Astrocyte (in vitro differentiated cells and primary cell): ENCODE measurements at regions not wholly inside any gene's neighbourhood (a gene's known extent, or its start where the extent isn't known, plus 50 kb on each side); places are given as distances from the start of the nearest gene placed in this dataset.

Experiments
- DNase-seq: peaks from one replicate; pipeline ENCODE4 v3.0.0-alpha.2; 2010; ENCODE audit warnings: low read depth
- FAIRE-seq: peaks from 2 replicates; lab custom pipeline; 2011; peaks lifted over from hg19 to GRCh38; lab: Jason Lieb, UNC
- H2AFZ ChIP-seq: 2 replicates; pipeline ENCODE4 v1.6.0; 2012; ENCODE audit warnings: low read depth, low read length, inconsistent platforms
- H3K27ac ChIP-seq: 2 replicates; pipeline ENCODE4 v1.5.1; 2011; ENCODE audit warnings: low read depth, low read length, inconsistent platforms
- H3K27me3 ChIP-seq: 2 replicates; pipeline ENCODE4 v1.6.0; 2011; ENCODE audit warnings: low read length, inconsistent platforms; ENCODE audit not compliant: insufficient read depth
- H3K36me3 ChIP-seq: 2 replicates; pipeline ENCODE4 v1.5.1; 2011; ENCODE audit warnings: low read length, inconsistent platforms; ENCODE audit not compliant: insufficient read depth
- H3K4me1 ChIP-seq: 2 replicates; pipeline ENCODE4 v1.5.1; 2011; ENCODE audit warnings: low read length, inconsistent platforms; ENCODE audit not compliant: insufficient read depth
- H3K4me2 ChIP-seq: 2 replicates; pipeline ENCODE4 v1.6.0; 2012; ENCODE audit warnings: low read length, inconsistent platforms
- H3K4me3 ChIP-seq: 2 replicates; pipeline ENCODE4 v1.5.1; 2011; ENCODE audit warnings: low read depth, mild to moderate bottlenecking, low read length, inconsistent platforms; ENCODE audit not compliant: insufficient read depth
- H3K79me2 ChIP-seq: 2 replicates; pipeline ENCODE4 v1.6.0; 2012; ENCODE audit warnings: mild to moderate bottlenecking, low read length, inconsistent platforms; ENCODE audit not compliant: insufficient read depth
- H3K9ac ChIP-seq: 2 replicates; pipeline ENCODE4 v1.6.0; 2012; ENCODE audit warnings: mild to moderate bottlenecking, low read length, inconsistent platforms
- H3K9me3 ChIP-seq: 2 replicates; pipeline ENCODE4 v1.5.1; 2012; ENCODE audit warnings: low read depth, mild to moderate bottlenecking, low read length, inconsistent platforms; ENCODE audit not compliant: insufficient read depth
- H4K20me1 ChIP-seq: 2 replicates; pipeline ENCODE4 v1.6.0; 2012; ENCODE audit warnings: low read length, inconsistent platforms; ENCODE audit not compliant: insufficient read depth
- H3K27ac Mint-ChIP-seq: one replicate; pipeline ENCODE4 v1.8.0; 2021; ENCODE audit warnings: mild to moderate bottlenecking, mixed read lengths; ENCODE audit not compliant: unreplicated experiment
- H3K27me3 Mint-ChIP-seq: one replicate; pipeline ENCODE4 v1.8.0; 2021; ENCODE audit warnings: low read depth, mixed read lengths; ENCODE audit not compliant: unreplicated experiment
- H3K36me3 Mint-ChIP-seq: one replicate; pipeline ENCODE4 v1.8.0; 2021; ENCODE audit warnings: low read depth, mixed read lengths; ENCODE audit not compliant: unreplicated experiment
- H3K4me1 Mint-ChIP-seq: one replicate; pipeline ENCODE4 v1.8.0; 2021; ENCODE audit warnings: low read depth, mixed read lengths; ENCODE audit not compliant: unreplicated experiment
- H3K4me3 Mint-ChIP-seq: one replicate; pipeline ENCODE4 v1.8.0; 2021; ENCODE audit warnings: mild to moderate bottlenecking, moderate library complexity, mixed read lengths; ENCODE audit not compliant: unreplicated experiment
- H3K9me3 Mint-ChIP-seq: one replicate; pipeline ENCODE4 v1.8.0; 2021; ENCODE audit warnings: mild to moderate bottlenecking, mixed read lengths; ENCODE audit not compliant: unreplicated experiment
- CTCF ChIP-seq: IDR thresholded peaks from 2 replicates; pipeline ENCODE4 v1.5.1; 2011; ENCODE audit warnings: low read depth, mild to moderate bottlenecking, inconsistent platforms, low read length, moderate library complexity; ENCODE audit not compliant: insufficient read depth
- EZH2 ChIP-seq: IDR thresholded peaks from 2 replicates; pipeline ENCODE4 v1.6.1; 2012; ENCODE audit warnings: mild to moderate bottlenecking, low read length, inconsistent platforms; ENCODE audit not compliant: insufficient read depth

GRCh38 chr6:56404599-56404998 lies 157.2 kb upstream of the COL21A1 start:
- TF ChIP-seq CTCF (no peak), EZH2 (no peak)
- Mint-ChIP-seq H3K27me3 (no peaks in the 10 kb centered on the region), H3K27ac (no peak overlapping the region), H3K4me3 (no peak overlapping the region), H3K36me3 (no peaks in the 10 kb centered on the region), H3K9me3 (peaks cover 7% of the 10 kb centered on the region), H3K4me1 (peaks cover 8% of the 10 kb centered on the region)
- FAIRE-seq (no peak), DNase-seq (no peak)
- H3K9ac ChIP-seq, result no peak overlapping the region
- H3K79me2 ChIP-seq, result no peaks in the 10 kb centered on the region
- H3K4me3 ChIP-seq, result no peak overlapping the region
- no peaks in the 10 kb centered on the region for H3K9me3 ChIP-seq
- H4K20me1 ChIP-seq, result no peaks in the 10 kb centered on the region
- no peak overlapping the region for H2AFZ ChIP-seq
- no peak overlapping the region for H3K4me2 ChIP-seq
- H3K36me3 ChIP-seq, result no peaks in the 10 kb centered on the region
- no peaks in the 10 kb centered on the region for H3K4me1 ChIP-seq
- H3K27ac ChIP-seq, result no peak overlapping the region
- no peaks in the 10 kb centered on the region for H3K27me3 ChIP-seq

DNA sequence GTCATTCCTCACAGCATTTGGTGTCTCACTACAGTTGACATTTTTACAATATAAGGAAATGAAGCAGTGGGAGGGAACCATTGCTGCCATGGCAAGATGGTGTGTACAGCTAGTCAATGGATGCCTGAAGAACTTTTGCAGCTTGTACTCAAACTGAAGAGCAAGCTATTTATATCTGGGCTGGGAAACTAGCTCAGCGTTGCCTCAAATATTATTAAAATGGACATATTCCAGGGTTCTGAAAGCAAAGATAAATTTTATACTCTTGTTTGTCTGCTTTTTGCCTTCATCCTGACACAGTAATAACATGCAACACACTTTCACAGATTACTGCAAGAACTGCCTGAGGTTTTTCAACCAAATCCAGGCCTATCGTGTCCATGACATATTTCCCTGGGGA lies 156.4 kb upstream of the COL21A1 start:
- Histone ChIP-seq H3K79me2 (no peaks in the 10 kb centered on the region), H3K9me3 (no peaks in the 10 kb centered on the region), H3K27me3 (no peaks in the 10 kb centered on the region), H3K4me1 (peaks cover 4% of the 10 kb centered on the region), H3K4me3 (no peak overlapping the region), H2AFZ (no peak overlapping the region), H3K4me2 (no peak overlapping the region), H3K27ac (no peak overlapping the region), H3K36me3 (no peaks in the 10 kb centered on the region), H3K9ac (no peak overlapping the region), H4K20me1 (no peaks in the 10 kb centered on the region)
- no peak for FAIRE-seq
- H3K27ac Mint-ChIP-seq, result no peak overlapping the region
- peaks cover 15% of the 10 kb centered on the region for H3K4me1 Mint-ChIP-seq
- no peaks in the 10 kb centered on the region for H3K36me3 Mint-ChIP-seq
- no peak for DNase-seq
- no peaks in the 10 kb centered on the region for H3K27me3 Mint-ChIP-seq
- H3K4me3 Mint-ChIP-seq, result no peak overlapping the region
- TF ChIP-seq EZH2 (no peak), CTCF (no peak)
- peaks cover 7% of the 10 kb centered on the region for H3K9me3 Mint-ChIP-seq

DNA sequence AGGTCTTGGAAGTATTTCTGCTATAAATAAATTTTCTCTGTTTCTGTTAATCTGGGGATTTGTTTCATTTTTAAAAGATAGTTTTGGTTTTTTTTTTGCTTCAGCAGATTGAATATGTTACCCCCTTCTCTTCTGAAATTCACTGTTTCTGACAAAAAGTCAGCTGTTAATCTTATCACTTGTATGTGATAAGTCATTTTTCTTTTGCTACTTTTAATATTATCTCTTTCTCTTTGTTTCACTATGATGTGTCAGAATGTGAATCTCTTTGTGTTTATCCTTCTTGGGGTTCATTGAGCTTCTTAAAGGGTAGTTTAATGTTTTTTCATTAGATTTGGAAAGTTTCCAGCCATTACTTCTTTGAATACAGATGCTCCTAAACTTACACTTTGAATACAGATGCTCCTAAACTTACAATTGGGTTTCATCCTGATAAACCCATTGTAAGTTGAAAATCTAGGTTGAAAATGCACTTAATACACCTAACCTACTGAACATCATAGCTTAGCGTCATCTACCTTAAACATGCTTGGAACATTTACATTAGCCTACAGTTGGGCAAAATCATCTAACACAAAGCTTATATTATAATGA lies 154.2 kb upstream of the COL21A1 start:
- Histone ChIP-seq H3K4me3 (no peak overlapping the region), H2AFZ (no peak overlapping the region), H3K4me2 (no peak overlapping the region), H3K79me2 (no peaks in the 10 kb centered on the region), H3K36me3 (no peaks in the 10 kb centered on the region), H3K27ac (no peak overlapping the region), H3K9me3 (no peaks in the 10 kb centered on the region), H3K4me1 (peaks cover 4% of the 10 kb centered on the region), H3K9ac (no peak overlapping the region), H3K27me3 (no peaks in the 10 kb centered on the region), H4K20me1 (no peaks in the 10 kb centered on the region)
- H3K4me3 Mint-ChIP-seq, result no peak overlapping the region
- H3K36me3 Mint-ChIP-seq, result no peaks in the 10 kb centered on the region
- no peak overlapping the region for H3K27ac Mint-ChIP-seq
- H3K4me1 Mint-ChIP-seq, result peaks cover 15% of the 10 kb centered on the region
- DNase-seq, result no peak
- no peaks in the 10 kb centered on the region for H3K27me3 Mint-ChIP-seq
- H3K9me3 Mint-ChIP-seq, result peaks cover 7% of the 10 kb centered on the region
- no peak for FAIRE-seq
- TF ChIP-seq EZH2 (no peak), CTCF (no peak)
